GM12878 (cell line): ENCODE measurements at regions not wholly inside any gene's neighbourhood (a gene's known extent, or its start where the extent isn't known, plus 50 kb on each side); places are given as distances from the start of the nearest gene placed in this dataset.

ENCODE experiments used
- CHD2 ChIP-seq: IDR thresholded peaks from 2 replicates; pipeline ENCODE4 v1.6.1; 2011; ENCODE audit warnings: low read depth, low read length, improper control_type of control experiment, borderline replicate concordance
- CTCF ChIP-seq, 3 experiments: IDR thresholded peaks in 2 of 3; conservative IDR thresholded peaks in 1 of 3; 2 replicates each; pipeline ENCODE4 v1.5.1; 2011; ENCODE audit warnings: low read depth in 3 of 3, low read length in 3 of 3, mild to moderate bottlenecking in 3 of 3, control low read depth in 2 of 3, moderate library complexity in 2 of 3, inconsistent platforms in 1 of 3, mixed read lengths in 1 of 3; ENCODE audit not compliant: control insufficient read depth in 2 of 3, insufficient read depth in 1 of 3; ENCODE audit errors: extremely low read depth in 1 of 3
- EP300 ChIP-seq, 2 experiments: fragments of 150-350 bp in 1 of 2; IDR thresholded peaks; 2 replicates each; pipeline ENCODE4 v1.6.1; 2011 to 2012; ENCODE audit warnings: low read depth in 2 of 2, low read length in 2 of 2, borderline replicate concordance in 1 of 2, improper control_type of control experiment in 1 of 2, inconsistent platforms in 1 of 2; ENCODE audit not compliant: control insufficient read depth in 1 of 2
- FOXM1 ChIP-seq: IDR thresholded peaks from 2 replicates; pipeline ENCODE4 v1.6.1; 2012; ENCODE audit warnings: low read depth, mild to moderate bottlenecking, inconsistent platforms, low read length, moderate library complexity
- HDAC2 ChIP-seq: fragments of 200-600 bp; sonication (generic); IDR thresholded peaks from 2 replicates; pipeline ENCODE4 v1.6.1; 2017
- MAX ChIP-seq: IDR thresholded peaks from 2 replicates; pipeline ENCODE4 v1.6.1; 2012; ENCODE audit warnings: low read depth, low read length, improper control_type of control experiment
- MEF2A ChIP-seq: IDR thresholded peaks from 2 replicates; pipeline ENCODE4 v1.6.1; 2011; ENCODE audit warnings: low read depth, mild to moderate bottlenecking, low read length, moderate library complexity; ENCODE audit not compliant: insufficient read depth
- MEF2B ChIP-seq: fragments of 450-650 bp; IDR thresholded peaks from 2 replicates; pipeline ENCODE4 v1.6.1; 2018; ENCODE audit warnings: mild to moderate bottlenecking, moderate library complexity; ENCODE audit not compliant: partially characterized antibody, poor library complexity, severe bottlenecking
- NFXL1 ChIP-seq: fragments of 450-650 bp; IDR thresholded peaks from 2 replicates; pipeline ENCODE4 v1.6.1; 2017; ENCODE audit warnings: antibody characterized with exemption, mild to moderate bottlenecking, borderline replicate concordance
- NR2C2 ChIP-seq: IDR thresholded peaks from 2 replicates; pipeline ENCODE4 v1.6.1; 2011; ENCODE audit warnings: borderline replicate concordance, low read depth; ENCODE audit not compliant: control insufficient read depth, insufficient read length
- SRF ChIP-seq, 2 experiments: IDR thresholded peaks; 2 replicates each; pipeline ENCODE4 v1.6.1; 2011; ENCODE audit warnings: low read depth in 2 of 2, low read length in 2 of 2, mild to moderate bottlenecking in 1 of 2, moderate library complexity in 1 of 2
- YY1 ChIP-seq: IDR thresholded peaks from 2 replicates; pipeline ENCODE4 v1.6.1; 2011; ENCODE audit warnings: low read depth, mild to moderate bottlenecking, low read length
- ZNF207 ChIP-seq: fragments of 450-650 bp; IDR thresholded peaks from 2 replicates; pipeline ENCODE4 v1.6.1; 2014; ENCODE audit warnings: antibody characterized with exemption, mild to moderate bottlenecking, borderline replicate concordance

- TF ChIP-seq MEF2B (no peak), MAX (no peak), ZNF207 (no peak), CTCF (IDR thresholded peaks at IDR 0.05 in 2 of 3, conservative IDR thresholded peaks at IDR 0.05 in 1 of 3; ENCODE audit: control insufficient read depth in 2 of 3, extremely low read depth in 1 of 3, insufficient read depth in 1 of 3, low read depth in 3 of 3, low read length in 3 of 3) (no peak), YY1 (no peak), CHD2 (no peak), NFXL1 (no peak), MEF2A (no peak), EP300 (IDR thresholded peaks at IDR 0.05; ENCODE audit: borderline replicate concordance in 1 of 2, control insufficient read depth in 1 of 2, low read depth in 2 of 2, low read length in 2 of 2) (no peak), FOXM1 (no peak), NR2C2 (no peak), HDAC2 (no peak), SRF (IDR thresholded peaks at IDR 0.05; ENCODE audit: low read depth in 2 of 2, low read length in 2 of 2) (no peak)
These were observed 320.2 kb upstream of the C2CD4B start for GRCh38 chr15:62485170-62485720.
